AG08395 (cell line): ENCODE measurements at regions not wholly inside any gene's neighbourhood (a gene's known extent, or its start where the extent isn't known, plus 50 kb on each side); places are given as distances from the start of the nearest gene placed in this dataset.
"Not testable (repeated sequence)": the region's sequence is repeated elsewhere in the genome, so short reads cannot be mapped to it uniquely, and the experiment has no call there.

ENCODE experiments used
- DNase-seq: peaks from one replicate; pipeline ENCODE4 v3.0.0; 2012; ENCODE audit warnings: mixed read lengths, low spot score

DNA sequence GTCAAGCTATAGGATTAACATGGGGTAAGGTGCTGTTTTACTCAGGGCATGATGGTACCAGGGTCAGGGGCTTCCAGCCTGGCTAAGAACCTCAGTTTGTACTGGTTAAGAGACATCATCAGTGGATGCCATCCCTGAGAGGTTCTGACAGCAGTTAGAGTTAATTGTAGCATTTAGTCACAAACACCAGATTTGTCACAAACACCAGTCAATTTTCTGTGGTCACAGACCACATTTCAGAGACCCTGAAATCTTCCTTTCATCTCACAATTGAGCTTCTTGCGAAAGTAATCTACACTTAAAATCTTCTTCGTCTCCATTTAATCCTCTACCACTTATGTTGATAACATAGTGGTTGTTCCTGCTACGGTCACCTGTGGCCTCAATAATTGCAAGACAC lies 143.0 kb upstream of the EGLN3 start:
- no peak for DNase-seq

GRCh38 chr14:34090451-34090850 lies 139.6 kb upstream of the EGLN3 start:
- no peak for DNase-seq

DNA sequence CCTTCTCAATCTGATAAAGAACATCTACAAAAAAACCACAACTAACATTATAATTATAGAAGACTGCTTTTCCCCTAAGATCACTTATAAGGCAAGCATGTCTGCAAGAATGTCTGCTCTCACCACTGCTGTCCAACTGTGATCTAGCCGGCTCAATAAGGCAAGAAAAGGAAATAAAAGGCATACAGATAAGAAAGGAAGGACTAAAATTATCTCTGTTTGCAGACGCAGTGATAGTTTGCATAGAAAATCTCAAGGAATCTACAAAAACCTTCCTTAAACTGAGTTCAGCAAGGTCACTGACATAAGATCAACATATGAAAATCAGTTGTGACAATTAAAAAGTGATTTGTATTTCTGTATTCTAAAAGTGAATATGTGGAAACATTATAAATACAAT lies 138.0 kb upstream of the EGLN3 start:
- no peak for DNase-seq

DNA sequence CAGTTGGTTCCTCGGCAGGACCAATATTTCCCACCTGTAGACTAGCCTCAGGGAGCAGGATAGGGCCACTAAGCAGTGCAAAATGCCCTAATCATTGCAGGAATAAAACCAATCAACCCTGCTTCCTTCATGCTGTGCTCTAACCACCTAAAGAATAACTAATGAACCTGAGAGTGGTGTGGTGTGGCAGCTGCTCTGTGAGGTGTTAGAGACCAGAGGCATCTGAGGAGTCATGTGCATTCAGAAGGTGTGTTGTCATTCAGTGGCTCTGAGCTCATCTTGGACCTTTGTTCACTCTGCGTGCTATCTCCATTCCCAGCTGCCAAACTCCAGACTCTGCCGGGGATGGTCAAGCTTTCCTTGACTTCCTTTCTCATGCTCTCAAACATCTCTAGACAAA lies 136.7 kb upstream of the EGLN3 start:
- DNase-seq = no peak

DNA sequence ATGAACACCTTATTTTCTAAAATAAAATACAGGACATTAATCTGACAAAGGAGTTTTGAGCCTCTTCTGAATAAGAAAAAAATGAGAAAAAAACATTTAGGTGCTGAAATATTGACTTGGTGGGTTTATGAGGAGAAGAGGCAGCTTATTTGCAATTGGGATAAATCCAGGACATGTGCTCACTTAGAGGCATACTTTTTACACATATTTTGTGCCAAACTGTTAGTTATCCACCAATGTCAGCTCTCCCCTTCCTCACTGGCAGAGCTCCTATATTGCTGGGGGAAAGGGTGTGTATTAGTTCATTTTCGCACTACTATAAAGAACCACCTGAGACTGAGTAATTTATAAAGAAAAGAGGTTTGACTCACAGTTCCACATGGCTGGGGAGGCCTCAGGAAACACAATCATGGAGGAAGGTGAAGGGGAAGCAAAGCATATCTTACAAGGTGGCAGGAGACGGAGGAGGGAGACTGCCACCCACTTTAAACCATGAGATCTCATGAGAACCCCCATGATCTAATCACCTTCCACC lies 135.4 kb upstream of the EGLN3 start:
- DNase-seq = no peak

DNA sequence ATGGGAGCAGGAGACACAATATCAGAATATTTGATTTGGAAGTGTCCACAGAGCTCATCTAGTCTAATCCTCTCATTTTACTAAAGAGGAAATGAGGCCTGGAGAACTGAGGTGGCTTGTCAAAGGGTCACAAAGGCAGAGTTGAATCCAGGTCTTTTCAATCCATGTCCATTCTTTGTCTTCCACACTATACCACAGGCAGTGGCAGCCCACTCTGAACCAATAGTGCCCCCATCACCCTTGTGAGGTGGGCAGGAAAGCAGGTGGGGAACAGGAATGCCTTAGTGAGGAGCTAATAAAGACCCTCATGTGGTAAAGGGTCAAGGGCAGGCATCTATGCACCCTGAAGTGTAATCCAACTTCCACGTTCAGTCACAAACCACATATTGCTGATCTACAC lies 134.8 kb upstream of the EGLN3 start:
- DNase-seq = no peak

DNA sequence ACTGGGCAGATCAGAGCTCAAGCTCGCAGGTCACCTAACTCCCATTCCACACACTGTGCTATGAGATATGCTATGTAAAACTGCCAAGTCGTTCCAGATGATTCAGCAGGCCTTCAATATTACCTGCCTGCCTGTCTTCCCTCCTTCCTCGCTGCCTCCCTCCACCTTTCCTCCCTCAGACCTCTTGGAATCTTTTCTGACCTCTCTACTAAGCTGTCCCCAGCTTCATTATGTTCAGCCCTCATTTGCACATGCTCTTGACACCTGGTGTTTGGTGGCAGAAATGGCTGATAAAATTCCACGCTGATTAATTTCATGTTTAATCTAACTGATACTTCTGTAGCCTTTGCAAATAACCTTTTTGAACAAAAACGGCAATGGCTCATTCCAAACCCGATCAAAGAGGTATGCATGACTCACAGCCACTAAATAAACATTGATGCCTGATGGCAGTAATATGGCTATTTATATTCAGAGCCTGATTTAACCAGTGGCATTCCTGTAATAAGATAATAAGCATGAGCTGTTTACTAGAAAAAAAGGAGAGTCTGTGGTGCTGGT lies 130.8 kb upstream of the EGLN3 start:
- DNase-seq = peak; percentile 44

DNA sequence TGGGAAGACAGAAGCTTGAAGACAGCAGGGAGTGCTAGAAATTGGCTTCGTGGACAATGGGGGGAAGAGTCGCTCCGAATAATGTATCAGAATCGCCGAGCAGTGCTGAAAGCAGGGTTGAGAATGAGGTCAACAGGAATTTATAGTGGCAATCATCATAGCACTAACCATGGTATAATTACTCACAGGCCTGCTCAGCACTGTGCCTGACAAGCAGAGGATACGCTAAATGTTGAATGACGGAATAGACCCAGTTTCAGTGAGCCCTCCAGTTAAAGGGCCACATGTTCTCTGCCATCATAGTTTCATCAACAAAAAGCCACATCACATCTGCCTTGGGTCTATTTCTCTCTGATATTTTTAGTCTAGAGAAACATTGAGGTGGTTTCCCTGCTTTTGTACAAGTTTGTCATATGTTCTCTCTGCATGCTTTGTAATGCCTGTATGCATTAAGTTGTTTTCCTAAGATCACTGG lies 130.3 kb upstream of the EGLN3 start:
- DNase-seq = peak; percentile 44

DNA sequence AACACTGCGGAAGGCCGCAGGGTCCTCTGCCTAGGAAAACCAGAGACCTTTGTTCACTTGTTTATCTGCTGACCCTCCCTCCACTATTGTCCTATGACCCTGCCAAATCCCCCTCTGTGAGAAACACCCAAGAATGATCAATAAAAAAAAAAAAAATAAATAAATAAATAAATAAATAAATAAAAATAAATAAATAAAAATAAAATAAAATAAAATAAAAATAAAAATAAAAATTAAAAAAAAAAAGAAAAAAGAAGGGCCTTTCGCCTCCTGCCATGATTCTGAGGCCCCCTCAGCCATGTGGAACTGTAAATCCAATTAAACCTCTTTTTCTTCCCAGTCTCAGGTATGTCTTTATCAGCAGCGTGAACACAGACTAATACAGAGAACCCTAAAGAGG lies 128.8 kb upstream of the EGLN3 start:
- DNase-seq = not testable (repeated sequence)

GRCh38 chr14:34078117-34078743 lies 127.4 kb upstream of the EGLN3 start:
- no peak for DNase-seq

DNA sequence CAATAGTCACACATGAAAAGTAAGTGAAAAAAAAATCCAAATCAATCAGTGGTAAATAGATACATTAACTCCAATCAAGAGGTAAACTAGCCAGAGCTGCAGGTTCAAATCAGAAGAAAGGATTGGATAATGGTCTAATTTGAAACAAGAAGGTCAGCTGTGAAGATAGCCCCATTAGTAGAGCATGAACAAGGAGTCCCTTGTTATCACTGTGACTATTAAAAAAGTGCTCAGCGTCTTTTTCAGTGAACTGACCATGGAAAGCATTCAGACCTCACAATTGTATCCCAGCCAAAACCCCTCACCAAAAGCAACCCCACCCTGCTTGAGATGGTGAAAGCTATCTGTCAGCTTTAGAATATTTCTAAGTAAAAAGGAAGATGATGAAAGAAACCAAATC lies 125.0 kb upstream of the EGLN3 start:
- DNase-seq = no peak

DNA sequence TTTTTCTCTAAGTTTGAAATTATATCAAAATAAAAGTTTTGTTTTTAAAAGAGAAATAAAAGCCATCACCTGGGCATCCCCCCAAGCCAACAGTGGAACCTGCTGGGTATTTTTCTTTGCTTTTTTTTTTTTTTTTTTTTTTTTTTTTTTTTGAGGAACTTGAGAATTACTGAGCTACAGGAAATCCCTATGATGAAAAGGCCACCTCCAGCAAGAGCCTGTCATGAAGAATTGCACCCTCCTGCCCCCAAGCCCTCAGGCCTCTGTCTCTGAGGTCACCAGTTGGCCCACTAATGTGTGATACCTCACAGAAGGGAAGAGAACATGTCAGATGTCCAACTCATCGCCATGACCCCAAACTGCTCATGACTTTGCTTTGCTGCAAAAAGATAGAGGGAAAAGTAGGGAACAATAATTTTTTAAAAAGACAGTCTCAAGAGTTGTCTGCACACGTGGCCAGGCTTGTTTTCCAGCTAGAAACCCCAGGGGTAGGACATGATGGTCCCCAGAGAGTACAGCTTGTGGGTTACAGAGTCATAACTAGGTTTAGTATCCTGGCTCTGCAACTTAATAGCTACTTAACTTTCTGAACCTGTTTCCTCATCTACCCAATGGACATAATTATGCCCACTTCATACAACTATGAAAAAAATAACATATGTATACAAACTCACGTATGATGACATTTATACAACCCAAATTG lies 124.3 kb upstream of the EGLN3 start:
- no peak for DNase-seq

- no peak for DNase-seq
These were observed 122.0 kb upstream of the EGLN3 start for GRCh38 chr14:34072921-34073320.

GRCh38 chr14:34072401-34072800 lies 121.5 kb upstream of the EGLN3 start:
- no peak for DNase-seq

GRCh38 chr14:34070917-34071407 lies 120.1 kb upstream of the EGLN3 start:
- DNase-seq = no peak

- DNase-seq = no peak
These were observed 119.1 kb upstream of the EGLN3 start for GRCh38 chr14:34069854-34070582.

GRCh38 chr14:34067587-34067986 lies 116.7 kb upstream of the EGLN3 start:
- DNase-seq = no peak

- no peak for DNase-seq
These were observed 115.0 kb upstream of the EGLN3 start for GRCh38 chr14:34065690-34066391.

- DNase-seq = no peak
These were observed 114.4 kb upstream of the EGLN3 start for GRCh38 chr14:34065236-34065635.

- peak; percentile 80 for DNase-seq
These were observed 113.5 kb upstream of the EGLN3 start for GRCh38 chr14:34064349-34064748.

GRCh38 chr14:34063470-34064164 lies 112.7 kb upstream of the EGLN3 start:
- no peak for DNase-seq
